Liver (tissue), 3 donors: ENCODE measurements at regions not wholly inside any gene's neighbourhood (a gene's known extent, or its start where the extent isn't known, plus 50 kb on each side); places are given as distances from the start of the nearest gene placed in this dataset.

Experiments used
- JUND ChIP-seq, 2 donors: IDR thresholded peaks; 2 replicates each; pipeline ENCODE4 v1.6.1; 2016; ENCODE audit warnings: antibody characterized with exemption in 2 of 2
- MAX ChIP-seq: IDR thresholded peaks from 2 replicates; pipeline ENCODE4 v1.6.1; 2016; ENCODE audit warnings: antibody characterized with exemption
- TAF1 ChIP-seq: conservative IDR thresholded peaks from 2 replicates; pipeline ENCODE4 v1.6.1; 2016; ENCODE audit warnings: antibody characterized with exemption, mild to moderate bottlenecking
- TF ChIP-seq, protein P1 (sequence below): fragments of 150-350 bp; IDR thresholded peaks from 2 replicates; pipeline ENCODE4 v1.5.1; 2017; ENCODE audit warnings: improper control_type of control experiment, low read depth, low read length; ENCODE audit not compliant: missing input control
- TF ChIP-seq, protein P2 (sequence below): IDR thresholded peaks from 2 replicates; pipeline ENCODE4 v1.6.1; 2016; ENCODE audit warnings: antibody characterized with exemption, mild to moderate bottlenecking
- donor health status: healthy.
- donor health status: healthy.

DNA sequence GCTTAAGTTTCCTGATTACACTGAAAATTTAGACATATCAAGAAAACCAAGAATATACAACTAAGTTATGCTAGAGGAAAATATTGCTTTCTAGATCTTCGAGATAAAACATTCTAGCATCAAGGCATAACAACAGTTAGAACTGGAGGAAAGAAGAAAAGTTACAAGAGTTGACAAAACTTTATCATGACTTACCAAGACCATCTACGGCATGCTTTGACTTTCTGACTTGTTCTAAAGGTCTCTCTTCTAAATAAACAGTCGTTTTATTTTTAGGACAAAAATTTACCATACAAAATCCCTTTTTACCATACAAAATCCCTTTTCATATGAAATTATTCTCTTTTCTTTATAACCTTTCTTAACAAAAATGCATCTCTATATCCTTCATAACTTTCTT lies 1110.1 kb upstream of the CDH10 start:
- TF ChIP-seq, protein P1, sequence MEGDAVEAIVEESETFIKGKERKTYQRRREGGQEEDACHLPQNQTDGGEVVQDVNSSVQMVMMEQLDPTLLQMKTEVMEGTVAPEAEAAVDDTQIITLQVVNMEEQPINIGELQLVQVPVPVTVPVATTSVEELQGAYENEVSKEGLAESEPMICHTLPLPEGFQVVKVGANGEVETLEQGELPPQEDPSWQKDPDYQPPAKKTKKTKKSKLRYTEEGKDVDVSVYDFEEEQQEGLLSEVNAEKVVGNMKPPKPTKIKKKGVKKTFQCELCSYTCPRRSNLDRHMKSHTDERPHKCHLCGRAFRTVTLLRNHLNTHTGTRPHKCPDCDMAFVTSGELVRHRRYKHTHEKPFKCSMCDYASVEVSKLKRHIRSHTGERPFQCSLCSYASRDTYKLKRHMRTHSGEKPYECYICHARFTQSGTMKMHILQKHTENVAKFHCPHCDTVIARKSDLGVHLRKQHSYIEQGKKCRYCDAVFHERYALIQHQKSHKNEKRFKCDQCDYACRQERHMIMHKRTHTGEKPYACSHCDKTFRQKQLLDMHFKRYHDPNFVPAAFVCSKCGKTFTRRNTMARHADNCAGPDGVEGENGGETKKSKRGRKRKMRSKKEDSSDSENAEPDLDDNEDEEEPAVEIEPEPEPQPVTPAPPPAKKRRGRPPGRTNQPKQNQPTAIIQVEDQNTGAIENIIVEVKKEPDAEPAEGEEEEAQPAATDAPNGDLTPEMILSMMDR = no peak
- TF ChIP-seq, protein P2, sequence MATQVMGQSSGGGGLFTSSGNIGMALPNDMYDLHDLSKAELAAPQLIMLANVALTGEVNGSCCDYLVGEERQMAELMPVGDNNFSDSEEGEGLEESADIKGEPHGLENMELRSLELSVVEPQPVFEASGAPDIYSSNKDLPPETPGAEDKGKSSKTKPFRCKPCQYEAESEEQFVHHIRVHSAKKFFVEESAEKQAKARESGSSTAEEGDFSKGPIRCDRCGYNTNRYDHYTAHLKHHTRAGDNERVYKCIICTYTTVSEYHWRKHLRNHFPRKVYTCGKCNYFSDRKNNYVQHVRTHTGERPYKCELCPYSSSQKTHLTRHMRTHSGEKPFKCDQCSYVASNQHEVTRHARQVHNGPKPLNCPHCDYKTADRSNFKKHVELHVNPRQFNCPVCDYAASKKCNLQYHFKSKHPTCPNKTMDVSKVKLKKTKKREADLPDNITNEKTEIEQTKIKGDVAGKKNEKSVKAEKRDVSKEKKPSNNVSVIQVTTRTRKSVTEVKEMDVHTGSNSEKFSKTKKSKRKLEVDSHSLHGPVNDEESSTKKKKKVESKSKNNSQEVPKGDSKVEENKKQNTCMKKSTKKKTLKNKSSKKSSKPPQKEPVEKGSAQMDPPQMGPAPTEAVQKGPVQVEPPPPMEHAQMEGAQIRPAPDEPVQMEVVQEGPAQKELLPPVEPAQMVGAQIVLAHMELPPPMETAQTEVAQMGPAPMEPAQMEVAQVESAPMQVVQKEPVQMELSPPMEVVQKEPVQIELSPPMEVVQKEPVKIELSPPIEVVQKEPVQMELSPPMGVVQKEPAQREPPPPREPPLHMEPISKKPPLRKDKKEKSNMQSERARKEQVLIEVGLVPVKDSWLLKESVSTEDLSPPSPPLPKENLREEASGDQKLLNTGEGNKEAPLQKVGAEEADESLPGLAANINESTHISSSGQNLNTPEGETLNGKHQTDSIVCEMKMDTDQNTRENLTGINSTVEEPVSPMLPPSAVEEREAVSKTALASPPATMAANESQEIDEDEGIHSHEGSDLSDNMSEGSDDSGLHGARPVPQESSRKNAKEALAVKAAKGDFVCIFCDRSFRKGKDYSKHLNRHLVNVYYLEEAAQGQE = no peak
- no peak for TF ChIP-seq JUND (IDR thresholded peaks at IDR 0.05)
- TF ChIP-seq TAF1 = no peak
- no peak for TF ChIP-seq MAX
